NCI-H128 (cell line): ENCODE measurements at regions not wholly inside any gene's neighbourhood (a gene's known extent, or its start where the extent isn't known, plus 50 kb on each side); places are given as distances from the start of the nearest gene placed in this dataset.

Source experiments
- DNase-seq: peaks from one replicate; lab custom pipeline; 2025; ENCODE audit not compliant: unreplicated experiment; lab: John Stamatoyannopoulos, UW

DNA sequence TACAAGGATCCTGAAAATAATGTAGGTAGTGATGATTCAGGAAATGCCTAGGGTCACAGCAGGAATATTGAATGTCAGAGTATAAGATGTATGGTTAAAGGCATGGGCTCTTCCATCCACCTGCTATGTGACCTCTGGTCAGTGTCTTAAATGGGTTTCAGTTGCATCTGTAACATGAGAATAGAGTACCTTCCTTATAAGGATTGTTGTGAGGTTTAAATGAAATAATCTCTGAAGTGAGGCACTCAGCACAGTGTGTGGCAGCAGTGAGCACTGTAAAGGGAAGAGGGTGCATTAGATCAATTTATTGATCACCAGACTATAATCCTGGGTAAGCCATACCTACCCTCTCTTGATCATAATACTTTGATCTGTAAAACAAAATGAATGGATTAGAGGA, 319.1 kb downstream of the SLC4A3 start:
- DNase-seq = no peak

DNA sequence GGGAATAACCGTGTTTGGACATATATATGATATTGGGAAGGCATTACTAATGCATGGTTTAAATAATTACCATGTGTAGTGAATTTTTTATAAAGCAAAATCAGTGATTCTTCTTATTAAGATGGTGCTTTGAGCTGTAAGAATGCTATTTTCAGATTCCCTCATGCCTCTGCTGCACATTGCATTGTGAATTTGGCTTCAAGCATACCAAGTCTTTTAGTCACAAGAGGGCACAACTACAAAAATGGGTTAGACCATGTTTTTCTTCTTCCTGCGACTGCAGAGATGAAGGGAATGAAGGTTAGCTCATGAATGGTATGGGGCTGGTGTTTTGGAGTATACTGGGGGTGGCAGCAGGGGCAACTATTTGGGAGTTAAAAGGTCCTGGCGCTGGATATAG, 320.1 kb downstream of the SLC4A3 start:
- DNase-seq = no peak

DNA sequence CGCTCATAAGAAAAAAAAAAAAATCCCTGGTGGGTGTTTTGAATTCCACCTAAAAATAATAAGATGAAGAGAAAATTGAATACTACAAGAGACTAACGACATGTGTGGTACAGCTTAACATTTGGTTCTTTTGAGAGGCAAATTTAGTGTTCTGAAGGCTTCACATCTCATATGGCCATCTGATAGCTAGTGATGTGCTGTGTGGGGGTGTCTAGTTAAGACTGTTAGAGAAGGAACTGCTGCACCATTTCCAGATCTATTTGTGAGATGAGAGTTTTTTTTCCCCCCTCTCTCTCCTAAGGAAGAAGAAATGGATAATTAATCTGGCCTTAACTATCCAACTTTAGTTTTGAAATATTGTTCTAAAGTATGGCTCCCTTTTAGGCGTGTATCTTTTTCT, 321.6 kb downstream of the SLC4A3 start:
- no peak for DNase-seq

DNA sequence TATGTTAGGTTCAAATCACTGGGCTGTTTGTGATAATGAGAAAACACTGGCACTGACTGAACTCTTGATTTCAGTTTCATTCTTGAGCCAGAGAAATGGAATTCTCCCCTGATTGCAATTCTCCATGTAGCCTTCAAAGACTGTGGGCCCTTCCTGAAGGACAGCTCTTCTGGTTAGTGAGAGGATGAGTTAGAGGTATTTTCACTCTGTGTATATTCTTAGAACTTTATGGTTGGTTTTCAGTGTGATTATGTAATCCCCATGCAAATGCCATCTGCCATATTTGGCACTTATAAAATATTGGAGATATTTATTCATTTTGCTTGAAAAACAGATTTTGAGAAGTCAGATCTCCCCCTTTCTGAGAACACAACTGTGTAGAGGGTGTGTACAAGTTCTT, 323.7 kb downstream of the SLC4A3 start:
- DNase-seq = no peak

DNA sequence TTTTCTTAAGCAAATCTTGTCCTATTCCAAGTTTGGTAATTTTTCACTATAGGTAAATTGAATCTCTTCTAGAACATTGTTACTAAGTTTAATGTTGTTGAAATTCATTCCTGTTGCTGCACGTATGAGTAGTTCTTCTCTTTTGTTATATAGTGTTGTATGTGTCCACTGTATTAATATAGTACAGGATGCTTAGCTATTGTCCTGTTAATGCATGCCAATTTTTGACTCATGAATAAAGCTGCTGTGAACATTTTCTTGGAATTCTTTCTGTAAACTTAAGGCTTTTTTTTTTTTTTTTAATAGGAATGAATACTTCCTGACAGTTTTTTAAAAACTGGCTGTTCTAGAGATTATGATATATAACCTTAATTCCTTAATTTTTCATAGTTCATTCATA, 326.9 kb downstream of the SLC4A3 start:
- DNase-seq = no peak

DNA sequence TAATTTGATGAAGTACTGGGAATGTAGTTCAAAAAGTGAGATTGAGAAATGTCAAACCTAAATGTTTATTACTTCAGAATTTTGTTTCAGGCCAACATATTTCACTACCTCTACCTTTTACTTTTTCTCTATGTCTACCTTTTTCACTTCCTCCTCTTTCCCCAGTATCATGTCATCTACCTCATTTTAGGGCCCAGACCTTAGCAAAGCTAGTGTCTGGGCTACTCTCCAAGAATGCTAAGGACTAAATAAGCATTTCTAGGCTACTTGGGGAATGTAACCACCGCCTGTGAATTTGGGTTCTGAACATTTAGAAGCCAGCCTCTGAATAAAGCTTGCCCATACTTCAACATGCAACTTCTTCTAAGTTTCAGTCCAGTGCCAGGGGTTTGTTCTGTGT, 330.4 kb downstream of the SLC4A3 start:
- DNase-seq = no peak

DNA sequence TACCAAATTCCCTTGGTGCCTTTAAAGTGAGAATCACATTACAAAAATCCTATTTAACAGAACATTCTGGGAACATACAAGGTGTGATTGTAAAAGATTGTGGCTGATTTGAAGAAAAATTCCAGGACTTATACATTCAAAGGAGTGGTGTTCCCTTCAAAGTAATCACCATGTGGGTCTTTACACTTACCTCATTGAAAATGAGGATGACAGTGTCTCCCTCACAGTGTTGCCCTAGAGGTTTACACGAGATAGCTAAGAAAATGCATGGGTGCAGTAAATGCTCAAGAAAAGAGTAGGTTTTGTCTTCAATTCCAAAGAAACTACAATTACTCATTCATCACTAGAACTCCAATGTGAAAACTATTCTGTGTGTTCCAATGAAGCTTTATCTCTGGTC, 331.5 kb downstream of the SLC4A3 start:
- DNase-seq = no peak

DNA sequence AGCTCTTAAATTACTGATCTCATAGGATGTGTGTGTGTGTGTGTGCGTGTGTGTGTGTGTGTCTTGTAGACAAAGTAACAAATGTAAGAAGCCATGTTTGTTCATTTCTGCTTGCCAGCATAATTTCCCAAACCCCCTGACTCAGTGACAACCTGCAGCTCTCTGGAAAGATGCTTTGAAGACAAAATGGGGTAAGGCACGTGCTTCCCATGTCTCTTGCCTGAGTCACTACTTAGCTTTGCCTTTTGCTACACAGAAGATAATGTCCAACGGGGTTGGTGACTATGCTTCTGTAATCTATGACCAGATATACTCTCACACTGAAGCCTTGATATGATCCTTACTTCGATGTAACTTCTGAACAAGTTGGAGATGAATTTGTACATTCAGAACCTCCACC, 332.0 kb downstream of the SLC4A3 start:
- DNase-seq = no peak

DNA sequence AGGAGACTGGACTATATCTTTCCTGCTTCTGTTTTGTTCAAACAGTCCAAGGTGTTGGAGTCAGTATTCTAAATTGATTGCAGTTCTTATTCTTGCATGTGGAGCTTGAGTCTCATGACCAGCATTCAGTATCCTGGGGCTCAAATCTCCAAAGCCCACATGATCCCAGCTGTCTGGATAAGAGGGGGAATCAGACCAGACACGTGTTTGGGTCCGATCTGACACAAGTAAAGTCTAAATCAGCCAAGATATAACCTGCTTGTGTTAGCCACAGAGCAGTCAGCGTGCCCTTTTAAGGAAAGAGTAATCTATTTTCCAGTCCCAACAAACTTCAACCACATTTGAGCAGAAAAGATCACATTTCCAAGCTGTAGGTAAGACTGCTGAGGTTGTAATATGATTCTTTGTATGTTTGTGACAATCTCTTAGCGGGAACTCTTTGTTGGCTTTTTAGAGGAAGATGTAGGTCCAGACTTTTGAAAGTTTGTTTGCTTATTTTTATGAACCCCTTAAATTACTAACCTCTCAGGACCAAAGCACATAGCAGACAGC, 334.6 kb downstream of the SLC4A3 start:
- DNase-seq = no peak

DNA sequence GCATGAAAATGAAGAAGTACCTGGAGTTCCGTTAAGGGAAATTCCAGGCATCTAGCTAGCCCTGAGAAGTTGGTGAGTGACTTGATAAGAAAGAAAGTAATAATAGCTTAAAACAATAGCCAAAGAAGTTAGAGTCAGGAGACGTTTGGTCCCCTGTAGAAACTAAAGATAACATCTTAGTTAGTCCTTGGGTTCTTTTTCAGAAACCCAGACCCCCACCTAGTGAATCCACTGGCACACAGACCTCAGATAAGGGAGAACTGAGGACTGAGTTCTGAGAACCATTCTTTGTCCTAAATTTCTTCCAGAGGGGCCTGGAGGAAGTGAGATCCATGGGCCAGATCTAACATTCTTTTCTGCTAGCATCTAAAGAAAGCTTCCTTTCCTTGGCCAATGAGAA, 335.4 kb downstream of the SLC4A3 start:
- DNase-seq = no peak

DNA sequence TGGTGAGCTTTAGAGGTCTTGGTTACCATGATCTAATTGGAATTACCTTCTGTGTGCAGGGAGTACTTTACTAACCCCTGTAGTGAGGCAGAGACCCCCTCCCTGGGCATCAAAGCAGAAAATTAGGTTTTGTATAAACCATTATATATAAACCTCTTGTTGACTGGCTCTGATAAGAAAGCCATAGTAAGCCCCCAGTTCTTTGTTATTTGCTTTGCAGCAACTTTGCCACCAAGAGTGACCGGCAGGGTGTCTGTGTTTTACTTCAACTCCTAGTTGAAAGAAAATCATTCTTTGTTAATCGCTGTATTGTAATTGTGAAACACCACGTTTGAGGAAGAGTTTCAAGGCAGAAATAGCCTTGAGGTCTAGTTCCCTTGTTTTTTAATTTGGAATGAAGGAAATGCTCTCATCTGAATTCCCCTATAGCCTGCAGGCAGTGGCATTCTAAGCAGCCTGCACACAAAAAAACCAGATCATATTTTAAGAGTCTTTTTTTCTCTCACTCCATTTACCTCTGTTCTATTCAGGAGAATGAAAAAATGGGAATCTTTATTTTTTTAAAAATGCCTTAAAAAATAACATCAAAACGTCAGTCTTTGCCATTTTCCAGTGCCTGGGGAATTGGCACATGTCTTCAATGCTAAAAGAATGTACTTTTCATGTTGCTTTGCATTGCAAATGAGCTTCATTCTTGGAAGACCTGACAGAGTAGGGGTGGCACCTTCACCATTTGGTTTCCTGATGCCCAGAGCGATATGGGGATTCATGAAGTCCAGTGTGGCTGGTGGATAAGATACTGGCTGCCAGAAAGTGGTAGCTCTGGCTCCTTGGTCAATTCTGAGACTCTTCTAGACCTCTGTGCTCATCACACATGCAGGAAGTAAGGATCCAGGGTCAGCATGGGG, 338.1 kb downstream of the SLC4A3 start:
- DNase-seq = no peak

DNA sequence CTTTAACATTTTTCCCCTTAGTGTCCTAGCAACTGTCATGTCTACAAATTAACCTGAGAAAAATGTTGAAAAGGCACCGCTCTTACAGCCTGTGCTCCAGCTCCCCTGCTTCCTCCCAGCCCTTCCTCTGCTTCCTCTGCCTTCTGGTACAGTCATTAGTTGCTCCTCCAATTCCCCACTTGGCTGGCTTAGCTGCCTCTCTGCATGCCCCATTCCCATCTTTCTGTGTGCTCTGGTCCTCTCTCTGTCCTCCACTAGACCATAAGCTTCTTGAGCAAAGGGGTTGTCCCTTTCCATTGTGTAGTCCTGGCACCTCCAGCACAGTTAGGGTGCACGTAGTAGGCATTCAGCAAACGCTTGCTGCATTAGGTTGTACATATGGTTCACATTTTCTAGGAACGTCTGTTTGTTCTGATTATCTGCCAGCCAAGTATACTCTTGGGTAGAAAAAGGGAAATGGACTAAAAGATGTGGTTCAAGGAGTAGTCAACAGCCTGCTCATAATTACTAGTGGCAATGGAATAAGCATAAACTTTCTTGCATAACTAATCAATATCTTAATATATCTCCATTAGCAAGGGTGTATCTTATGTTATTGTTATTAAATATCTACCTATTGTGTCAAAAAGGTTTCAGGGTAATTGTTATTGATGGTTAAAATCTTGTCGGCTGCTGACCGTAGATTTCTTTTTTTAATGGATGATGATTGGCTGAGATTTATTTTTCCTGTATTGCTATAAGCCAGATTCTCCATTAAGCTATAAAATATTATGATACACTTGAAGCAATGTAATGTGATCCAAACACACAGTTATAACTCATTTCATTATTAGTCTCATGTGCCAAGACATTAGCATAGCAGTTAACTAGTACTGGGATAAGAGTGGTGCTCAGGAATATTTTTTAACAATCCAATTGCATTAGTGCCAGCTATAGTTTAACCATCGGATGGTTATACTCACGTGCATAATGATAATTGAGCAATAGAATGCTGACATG, 340.1 kb downstream of the SLC4A3 start:
- no peak for DNase-seq

DNA sequence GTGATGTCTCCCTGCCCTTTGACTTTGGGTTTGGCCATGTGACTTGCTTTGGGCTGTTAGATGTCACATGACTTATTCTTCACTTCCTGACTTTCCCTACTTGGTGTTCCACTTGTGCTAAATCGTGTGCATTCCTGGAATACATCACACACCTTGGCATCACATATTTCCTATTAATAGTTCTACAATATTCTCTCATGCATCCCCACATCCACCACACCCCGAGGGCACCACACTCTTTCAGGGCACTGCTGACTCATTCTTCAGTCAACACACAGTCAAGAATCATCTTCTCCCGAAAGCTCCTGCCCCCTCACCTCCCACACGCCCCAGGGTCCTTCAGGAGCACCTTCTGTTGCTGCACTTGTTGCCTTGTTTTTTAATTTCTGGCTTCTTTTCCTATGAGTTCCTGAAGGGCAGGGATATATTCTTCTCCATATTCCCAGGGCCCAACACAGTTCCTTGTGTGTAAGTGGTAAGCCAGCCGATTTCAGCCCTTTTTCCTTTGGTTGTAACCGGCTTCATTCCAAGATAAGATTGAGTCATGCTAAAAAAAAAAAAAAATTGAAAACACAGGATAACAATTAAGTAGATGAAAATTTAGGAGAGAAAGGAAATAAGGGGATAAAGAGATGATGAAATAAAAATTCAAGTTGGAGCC, 341.4 kb downstream of the SLC4A3 start:
- DNase-seq = no peak

DNA sequence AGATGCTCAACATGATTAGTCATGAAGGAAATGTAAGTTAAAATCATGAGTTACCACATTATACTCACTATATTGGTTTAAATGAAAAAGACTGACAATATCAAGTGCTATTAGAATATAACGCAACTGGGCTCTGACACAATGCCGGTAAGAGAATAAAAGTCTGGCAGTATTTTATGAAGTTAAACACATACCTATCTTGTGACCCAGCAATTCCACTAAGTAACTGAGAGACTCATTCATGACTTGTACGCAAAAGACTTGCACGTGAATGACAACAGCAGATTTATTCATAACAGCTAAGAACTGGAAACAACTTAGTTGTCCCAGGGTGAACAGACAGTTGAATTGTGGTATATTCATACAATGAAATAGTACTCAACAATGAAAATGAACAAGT, 342.1 kb downstream of the SLC4A3 start:
- DNase-seq = no peak

DNA sequence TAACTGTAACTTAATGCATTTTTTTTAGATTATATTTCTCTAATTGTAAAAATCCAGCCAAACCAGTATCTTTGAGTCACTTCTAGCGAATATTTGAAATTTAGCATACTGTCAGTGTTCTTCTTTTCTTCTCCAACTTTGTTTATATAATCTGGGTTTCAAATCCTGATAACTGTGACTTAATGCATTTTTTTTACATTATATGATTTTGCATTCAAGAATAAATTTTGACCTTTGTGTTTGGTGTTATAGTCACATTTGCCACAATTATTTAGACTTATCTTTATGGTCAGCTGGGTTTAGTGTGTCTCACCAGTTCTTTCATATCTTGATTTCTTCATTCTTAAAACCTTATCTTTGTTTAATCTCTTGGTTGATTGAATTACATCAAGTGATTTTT, 345.7 kb downstream of the SLC4A3 start:
- DNase-seq = no peak

DNA sequence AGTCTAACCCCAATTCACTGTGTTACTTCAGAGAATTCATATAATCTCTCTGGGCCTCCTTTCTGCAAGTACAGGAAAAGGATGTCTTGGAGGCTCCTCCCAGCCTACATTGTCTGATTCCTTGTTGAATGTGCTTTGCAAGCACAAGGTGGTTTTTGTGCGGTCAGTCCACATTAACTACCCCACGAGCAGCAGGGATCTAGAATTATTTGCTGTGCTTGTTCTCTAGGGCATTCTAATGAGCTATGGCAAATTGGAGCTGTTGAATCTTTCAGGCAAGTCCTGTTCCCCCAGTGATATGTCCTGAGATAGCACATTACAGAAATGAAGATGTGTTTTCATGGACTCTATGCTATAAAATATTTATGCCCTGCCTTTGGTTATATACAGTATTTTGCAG, 349.4 kb downstream of the SLC4A3 start:
- DNase-seq = no peak

DNA sequence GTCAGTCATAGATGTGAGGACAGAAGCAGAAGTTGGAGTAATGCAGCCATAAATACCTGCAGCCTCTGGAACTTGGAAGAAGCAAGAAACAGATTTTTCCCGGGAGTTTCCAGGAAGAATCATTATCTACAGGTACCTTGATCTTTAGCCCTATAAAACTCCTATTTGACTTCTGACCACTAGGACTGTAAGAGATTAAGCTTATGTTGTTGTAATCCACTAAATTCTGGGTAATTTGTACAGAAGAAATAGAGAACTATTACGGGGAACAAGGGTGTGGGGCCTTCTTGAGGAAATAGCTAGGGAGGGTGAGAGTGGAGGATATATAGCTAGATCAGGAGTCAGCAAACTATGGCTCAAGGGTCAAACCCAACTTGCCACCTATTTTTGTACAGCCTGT, 353.2 kb downstream of the SLC4A3 start:
- no peak for DNase-seq

DNA sequence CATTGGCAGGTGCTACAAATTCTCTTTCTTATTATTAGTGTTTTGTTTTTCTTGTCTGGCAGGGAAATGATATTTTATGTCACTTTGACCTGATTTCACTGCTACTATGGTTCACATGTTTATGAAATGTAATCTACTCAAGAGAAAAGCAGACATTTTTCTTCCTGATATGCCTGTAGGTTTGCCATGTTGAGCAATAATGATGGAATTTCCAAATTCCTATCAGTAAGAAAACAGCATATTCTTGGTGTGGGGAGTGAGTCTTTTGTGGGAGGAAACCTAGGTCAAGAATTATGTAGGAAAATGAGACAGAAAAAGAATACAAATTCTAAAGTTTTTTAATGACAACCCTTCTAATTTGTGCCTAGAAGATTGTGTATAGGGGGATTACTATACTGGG, 356.4 kb downstream of the SLC4A3 start:
- no peak for DNase-seq

DNA sequence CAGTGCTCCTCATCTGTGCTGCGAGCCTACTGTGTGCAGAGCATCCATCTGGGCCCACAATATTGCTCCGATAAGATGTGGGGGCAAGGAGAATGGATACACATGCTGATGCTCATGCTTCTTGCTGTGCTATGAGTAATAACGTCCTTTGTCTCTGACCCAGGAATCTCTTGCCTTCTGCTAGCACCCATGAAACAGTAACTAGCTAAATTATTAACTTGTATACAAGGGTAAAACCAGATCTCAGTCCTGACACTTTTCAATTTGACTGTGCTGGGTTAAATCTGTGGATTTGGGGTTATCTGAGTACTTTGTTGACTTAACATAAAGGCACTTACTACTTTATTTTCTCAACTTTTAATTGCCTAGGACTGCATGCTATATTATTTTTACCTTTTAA, 357.6 kb downstream of the SLC4A3 start:
- no peak for DNase-seq

DNA sequence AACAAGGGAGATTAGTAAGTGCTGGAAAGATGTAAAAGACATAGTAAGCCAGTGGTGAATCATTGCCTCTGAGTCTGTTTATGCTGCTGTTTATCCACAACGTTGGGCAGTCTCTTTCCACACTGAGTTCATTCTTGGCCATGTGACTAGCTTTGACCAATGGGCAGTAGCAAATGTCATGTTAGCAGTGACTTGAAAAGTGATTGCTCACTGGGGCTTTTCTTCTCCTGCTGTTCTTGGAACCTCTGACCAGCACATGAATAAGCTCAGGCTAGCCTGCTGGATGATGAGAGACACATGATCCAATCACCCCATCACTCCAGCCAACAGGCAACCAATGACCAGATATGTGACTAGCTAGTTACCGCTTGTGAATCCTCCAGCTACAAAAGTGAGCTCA, 360.4 kb downstream of the SLC4A3 start:
- no peak for DNase-seq

DNA sequence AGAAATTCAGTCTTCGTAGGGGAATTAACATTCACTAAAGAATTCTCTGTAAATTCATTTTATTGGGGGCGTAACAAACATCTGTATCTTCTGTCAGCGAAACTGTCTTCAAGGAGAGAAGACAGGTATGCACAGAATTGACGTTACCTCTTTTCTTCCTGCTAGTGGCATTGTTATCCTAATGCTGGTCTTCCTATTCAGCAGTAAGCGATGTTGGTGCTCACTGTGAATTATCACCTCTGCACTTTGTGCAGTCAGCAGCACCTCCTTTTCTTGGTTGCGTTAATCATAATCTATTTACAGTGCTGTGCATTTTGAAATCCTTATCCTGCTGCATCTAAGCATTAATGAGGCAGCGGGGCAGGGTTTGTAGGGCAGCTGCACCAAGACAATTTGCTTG, 362.3 kb downstream of the SLC4A3 start:
- no peak for DNase-seq
